CD14-positive monocyte (primary cell): ENCODE measurements at regions not wholly inside any gene's neighbourhood (a gene's known extent, or its start where the extent isn't known, plus 50 kb on each side); places are given as distances from the start of the nearest gene placed in this dataset.

ENCODE experiments used
- DNase-seq, 3 donors: peaks; one replicate each; pipeline ENCODE4 v3.0.0-alpha.2; 2011 to 2022
- H2AFZ ChIP-seq: 2 replicates; pipeline ENCODE4 v1.6.0; 2012; ENCODE audit warnings: mild to moderate bottlenecking, low read depth, low read length, inconsistent platforms; ENCODE audit not compliant: insufficient read depth, poor library complexity, severe bottlenecking
- H3K27ac ChIP-seq, 2 donors: 1 replicate in 1 of 2; 2 replicates in 1 of 2; pipeline ENCODE4 v1.5.1; 2012 to 2013; ENCODE audit warnings: low read length in 2 of 2, control low read depth in 1 of 2, inconsistent platforms in 1 of 2, low read depth in 1 of 2, mild to moderate bottlenecking in 1 of 2
- H3K27me3 ChIP-seq, 2 donors: one replicate each; pipeline versions ENCODE4 v1.6.0 to v1.6.1; 2011 to 2013; ENCODE audit warnings: low read length in 2 of 2; ENCODE audit not compliant: control insufficient read depth in 2 of 2, insufficient read depth in 2 of 2
- H3K36me3 ChIP-seq, 2 donors: replicated peaks in 1 of 2; 1 replicate in 1 of 2; 2 replicates in 1 of 2; pipeline versions ENCODE4 v1.5.1 to v1.6.1; 2012 to 2013; ENCODE audit warnings: low read length in 2 of 2, control low read depth in 1 of 2, inconsistent platforms in 1 of 2, mild to moderate bottlenecking in 1 of 2; ENCODE audit not compliant: insufficient read depth in 2 of 2, control insufficient read depth in 1 of 2
- H3K4me1 ChIP-seq, 2 donors: 1 replicate in 1 of 2; 2 replicates in 1 of 2; pipeline versions ENCODE4 v1.5.1 to v1.6.1; 2012 to 2013; ENCODE audit warnings: low read length in 2 of 2, control low read depth in 1 of 2, inconsistent platforms in 1 of 2, mild to moderate bottlenecking in 1 of 2, moderate library complexity in 1 of 2; ENCODE audit not compliant: insufficient read depth in 2 of 2, control insufficient read depth in 1 of 2
- H3K4me2 ChIP-seq: replicated peaks from 2 replicates; pipeline ENCODE3; 2012; ENCODE audit warnings: low read length, moderate library complexity, mild to moderate bottlenecking; ENCODE audit not compliant: poor library complexity, severe bottlenecking; ENCODE audit errors: extremely low read depth
- H3K4me3 ChIP-seq, 3 experiments: fragments of 200-600 bp in 1 of 3; sonication (generic) in 1 of 3; replicated peaks in 1 of 3; 1 replicate in 2 of 3; 2 replicates in 1 of 3; pipeline ENCODE4 v1.5.1; 2011 to 2013; ENCODE audit warnings: low read length in 3 of 3, mild to moderate bottlenecking in 3 of 3, control low read depth in 2 of 3, low read depth in 2 of 3, inconsistent platforms in 1 of 3, moderate library complexity in 1 of 3
- H3K79me2 ChIP-seq: 2 replicates; pipeline ENCODE4 v1.6.0; 2012; ENCODE audit warnings: mild to moderate bottlenecking, control low read depth, inconsistent platforms, low read length, moderate library complexity; ENCODE audit not compliant: insufficient read depth
- H3K9ac ChIP-seq: 2 replicates; pipeline ENCODE4 v1.6.0; 2017; ENCODE audit warnings: low read length, mild to moderate bottlenecking; ENCODE audit not compliant: insufficient read depth, poor library complexity, severe bottlenecking
- H3K9me3 ChIP-seq, 2 donors: replicated peaks in 1 of 2; 1 replicate in 1 of 2; 2 replicates in 1 of 2; pipeline versions ENCODE4 v1.5.1 to v1.6.1; 2012 to 2013; ENCODE audit warnings: low read length in 2 of 2, control low read depth in 1 of 2; ENCODE audit not compliant: control insufficient read depth in 1 of 2, insufficient read depth in 1 of 2
- H4K20me1 ChIP-seq: 2 replicates; pipeline ENCODE4 v1.6.0; 2012; ENCODE audit warnings: mild to moderate bottlenecking, low read length, control low read depth, moderate library complexity; ENCODE audit not compliant: insufficient read depth
- H3K27ac Mint-ChIP-seq, 7 donors: one replicate each; pipeline ENCODE4 v1.8.0; 2020; ENCODE audit warnings: mild to moderate bottlenecking in 7 of 7, mixed read lengths in 7 of 7, moderate library complexity in 6 of 7, inconsistent platforms in 2 of 7
- H3K27me3 Mint-ChIP-seq, 3 donors: one replicate each; pipeline ENCODE4 v1.8.0; 2021 to 2022; ENCODE audit warnings: low read depth in 3 of 3, mild to moderate bottlenecking in 3 of 3, mixed read lengths in 3 of 3, moderate library complexity in 3 of 3, inconsistent platforms in 1 of 3
- H3K36me3 Mint-ChIP-seq, 2 donors: one replicate each; pipeline ENCODE4 v1.8.0; 2020; ENCODE audit warnings: mixed read lengths in 2 of 2, inconsistent platforms in 1 of 2, mild to moderate bottlenecking in 1 of 2
- H3K4me1 Mint-ChIP-seq: one replicate; pipeline ENCODE4 v1.8.0; 2020; ENCODE audit warnings: mild to moderate bottlenecking, mixed read lengths
- H3K4me3 Mint-ChIP-seq, 2 donors: one replicate each; pipeline ENCODE4 v1.8.0; 2020; ENCODE audit warnings: mild to moderate bottlenecking in 2 of 2, mixed read lengths in 2 of 2, moderate library complexity in 1 of 2
- H3K9me3 Mint-ChIP-seq, 7 donors: one replicate each; pipeline ENCODE4 v1.8.0; 2020 to 2022; ENCODE audit warnings: mixed read lengths in 7 of 7, mild to moderate bottlenecking in 6 of 7, moderate library complexity in 6 of 7, inconsistent platforms in 2 of 7
- CTCF ChIP-seq: fragments of 200-600 bp; IDR thresholded peaks from one replicate; pipeline ENCODE4 v1.8.0; 2022; ENCODE audit warnings: antibody characterized with exemption, mild to moderate bottlenecking
- WGBS: methylation state at CpG from one replicate; pipeline ENCODE4 v1.1.5; 2013; ENCODE audit warnings: missing lambda C conversion rate; ENCODE audit not compliant: insufficient coverage; 5-methylcytosine and 5-hydroxymethylcytosine counted together
- intact Hi-C, 2 donors: fragments of 100-400 bp; cut with micrococcal nuclease; formaldehyde crosslinking; loops; one replicate each; pipeline versions ENCODE4 v1.15.0 to v1.15.1; 2023

DNA sequence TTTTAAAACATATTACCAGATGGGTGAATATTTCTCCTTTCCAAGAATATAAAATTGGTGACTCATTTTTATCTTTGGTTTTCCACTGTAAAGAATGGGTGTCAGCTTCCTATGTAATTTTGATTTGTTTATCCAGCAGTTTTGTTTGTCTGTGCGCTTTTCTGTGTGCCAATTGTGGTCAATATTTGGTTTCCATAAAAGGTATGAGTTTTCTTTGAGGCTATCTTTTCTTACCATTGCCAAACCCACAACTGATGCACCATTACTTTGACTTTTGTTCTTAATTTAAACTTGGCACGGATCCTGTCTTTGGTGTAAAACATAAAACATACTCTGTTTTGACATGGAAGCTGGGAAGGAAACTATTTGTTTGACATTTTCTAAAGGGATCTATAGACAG is 78.8 kb upstream of the NAV3 start:
- Mint-ChIP-seq H3K4me3 (no peak overlapping the region), H3K9me3 (peaks cover 0 to 4% (median 2%) of the 10 kb centered on the region in 7 donors), H3K36me3 (no peaks in the 10 kb centered on the region), H3K27me3 (peaks cover 0 to 1% (median 0%) of the 10 kb centered on the region in 3 donors), H3K4me1 (no peaks in the 10 kb centered on the region), H3K27ac (no peak overlapping the region)
- H4K20me1 ChIP-seq: no peaks in the 10 kb centered on the region
- H3K79me2 ChIP-seq: no peaks in the 10 kb centered on the region
- no peak overlapping the region for H3K4me3 ChIP-seq
- no peak overlapping the region for H3K4me2 ChIP-seq
- TF ChIP-seq CTCF: no peak
- intact Hi-C loops: no loop called here
- no CpG with 5 or more reads among the region's 2 CpGs for WGBS
- no peaks in the 10 kb centered on the region for H3K4me1 ChIP-seq
- H3K27ac ChIP-seq: no peak overlapping the region
- no peaks in the 10 kb centered on the region for H3K36me3 ChIP-seq
- no peaks in the 10 kb centered on the region for H3K9me3 ChIP-seq
- H2AFZ ChIP-seq: no peak overlapping the region
- no peaks in the 10 kb centered on the region for H3K27me3 ChIP-seq
- DNase-seq: no peak
- H3K9ac ChIP-seq: no peak overlapping the region

DNA sequence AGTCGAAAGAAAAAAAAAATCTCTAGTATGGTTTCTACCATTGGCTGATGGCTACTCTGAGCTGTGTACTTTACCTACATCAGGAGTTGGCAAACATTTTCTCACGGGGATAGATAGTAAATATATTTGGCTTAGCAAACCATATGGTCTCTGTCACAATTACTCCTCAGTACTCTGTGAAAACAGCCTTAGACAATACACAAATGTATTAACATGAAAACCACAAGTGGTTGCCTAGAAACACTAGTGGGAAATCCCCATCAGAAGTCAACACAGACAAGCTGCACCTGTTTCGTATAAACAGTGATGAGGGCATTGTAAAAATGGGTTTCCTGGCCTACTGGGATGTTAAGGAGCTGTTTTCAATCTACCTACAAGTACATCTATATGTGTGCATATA is 84.6 kb upstream of the NAV3 start:
- Mint-ChIP-seq H3K9me3 (peaks cover 0 to 3% (median 0%) of the 10 kb centered on the region in 7 donors), H3K36me3 (no peaks in the 10 kb centered on the region), H3K27ac (no peak overlapping the region), H3K4me3 (no peak overlapping the region), H3K4me1 (no peaks in the 10 kb centered on the region), H3K27me3 (no peaks in the 10 kb centered on the region)
- H3K4me1 ChIP-seq: no peaks in the 10 kb centered on the region
- H3K79me2 ChIP-seq: no peaks in the 10 kb centered on the region
- no peaks in the 10 kb centered on the region for H3K9me3 ChIP-seq
- no peak overlapping the region for H3K27ac ChIP-seq
- no peak overlapping the region for H3K9ac ChIP-seq
- H4K20me1 ChIP-seq: no peaks in the 10 kb centered on the region
- intact Hi-C loops: no loop called here
- DNase-seq: no peak
- no peak overlapping the region for H3K4me2 ChIP-seq
- H3K36me3 ChIP-seq: no peaks in the 10 kb centered on the region
- no peaks in the 10 kb centered on the region for H3K27me3 ChIP-seq
- no peak for TF ChIP-seq CTCF
- no CpG with 5 or more reads among the region's 3 CpGs for WGBS
- no peak overlapping the region for H3K4me3 ChIP-seq
- H2AFZ ChIP-seq: no peak overlapping the region
